K562 (cell line): ENCODE measurements at regions not wholly inside any gene's neighbourhood (a gene's known extent, or its start where the extent isn't known, plus 50 kb on each side); places are given as distances from the start of the nearest gene placed in this dataset.

Experiments used
- ATAC-seq: fragments of 200-7000 bp; cut with Tn5 transposase; 3 replicates; pipeline ENCODE4 v1.9.1; 2020; ENCODE audit warnings: moderate library complexity
- BruUV-seq: library from RNA; stranded (reverse); fragments of 400-500 nt; replicated peaks from 2 replicates; lab custom pipeline; 2021; lab: Mats Ljungman, UMichigan
- CTCF ChIA-PET: fragments of 300-600 bp; formaldehyde crosslinking; extraction: SDS; loops from one replicate; lab custom pipeline; 2021; ENCODE audit warnings: low intra/inter-chr PET ratio; lab: Yijun Ruan, JAX
- POLR2A ChIA-PET: fragments of 300-600, 350-650 bp; sonication (Branson Sonifier 250); formaldehyde crosslinking; extraction: SDS; loops from one replicate; lab custom pipeline; 2021; ENCODE audit warnings: antibody characterized with exemption, inconsistent platforms; lab: Yijun Ruan, JAX
- DNase-seq, 4 experiments: peaks; one replicate each; pipeline versions ENCODE4 v3.0.0 to v3.0.0-alpha.2; 2011 to 2018; ENCODE audit warnings: low spot score in 3 of 4, mixed read lengths in 3 of 4; ENCODE audit errors: extremely low read depth in 1 of 4
- FAIRE-seq: peaks from 2 replicates; lab custom pipeline; 2011; peaks lifted over from hg19 to GRCh38; lab: Jason Lieb, UNC
- H2AFZ ChIP-seq: 2 replicates; pipeline ENCODE4 v1.6.0; 2011; ENCODE audit warnings: low read depth, low read length, control low read depth, inconsistent platforms
- H3K27ac ChIP-seq: fragments of 200-600 bp; 3 replicates; pipeline ENCODE4 v1.8.0; 2011; ENCODE audit warnings: low read depth, mild to moderate bottlenecking, control low read depth, inconsistent platforms, low read length, moderate library complexity, mixed read lengths; ENCODE audit errors: extremely low read depth
- H3K27me3 ChIP-seq, 2 experiments: fragments of 300-600 bp in 1 of 2; 2 replicates in 1 of 2; 3 replicates in 1 of 2; pipeline versions ENCODE4 v1.6.0 to v1.8.0; 2011; ENCODE audit warnings: inconsistent platforms in 2 of 2, low read length in 2 of 2, mild to moderate bottlenecking in 1 of 2, mixed read lengths in 1 of 2, moderate library complexity in 1 of 2; ENCODE audit not compliant: control insufficient read depth in 2 of 2, insufficient read depth in 2 of 2
- H3K36me3 ChIP-seq: fragments of 300-600 bp; 3 replicates; pipeline ENCODE4 v1.8.0; 2011; ENCODE audit warnings: mild to moderate bottlenecking, low read length, inconsistent platforms; ENCODE audit not compliant: control insufficient read depth, insufficient read depth
- H3K4me1 ChIP-seq, 2 experiments: fragments of 200-600 bp in 1 of 2; replicated peaks in 1 of 2; 2 replicates in 1 of 2; 3 replicates in 1 of 2; pipeline versions ENCODE4 v1.5.1 to v1.8.0; 2011; ENCODE audit warnings: inconsistent platforms in 2 of 2, low read length in 2 of 2, mild to moderate bottlenecking in 1 of 2, mixed read lengths in 1 of 2, moderate library complexity in 1 of 2; ENCODE audit not compliant: control insufficient read depth in 2 of 2, insufficient read depth in 2 of 2
- H3K4me2 ChIP-seq: 2 replicates; pipeline ENCODE4 v1.6.1; 2011; ENCODE audit warnings: low read length, control low read depth, inconsistent platforms, mixed read lengths; ENCODE audit not compliant: insufficient read depth
- H3K4me3 ChIP-seq: fragments of 200-600 bp; sonication (generic), shearing (Covaris generic); 2 replicates; pipeline ENCODE4 v1.5.1; 2016; ENCODE audit warnings: control low read depth, inconsistent platforms
- H3K79me2 ChIP-seq: fragments of 200-600 bp; 3 replicates; pipeline ENCODE4 v1.8.0; 2011; ENCODE audit warnings: low read length, inconsistent platforms; ENCODE audit not compliant: control insufficient read depth, insufficient read depth
- H3K9ac ChIP-seq, 2 experiments: 2 replicates each; pipeline versions ENCODE4 v1.6.0 to v1.6.1; 2011; ENCODE audit warnings: low read depth in 2 of 2, low read length in 2 of 2, control low read depth in 1 of 2, inconsistent platforms in 1 of 2, mild to moderate bottlenecking in 1 of 2, mixed read lengths in 1 of 2; ENCODE audit not compliant: insufficient read depth in 1 of 2
- H3K9me1 ChIP-seq: one replicate; pipeline ENCODE4 v1.6.0; 2011; ENCODE audit warnings: inconsistent platforms, mild to moderate bottlenecking, low read length, moderate library complexity; ENCODE audit not compliant: control insufficient read depth, insufficient read depth
- H3K9me3 ChIP-seq: replicated peaks from 2 replicates; pipeline ENCODE4 v1.5.1; 2011; ENCODE audit warnings: low read depth, low read length, inconsistent platforms; ENCODE audit not compliant: control insufficient read depth, insufficient read depth
- H4K20me1 ChIP-seq: replicated peaks from 2 replicates; pipeline ENCODE4 v1.6.1; 2011; ENCODE audit warnings: low read length, inconsistent platforms, mixed read lengths; ENCODE audit not compliant: control insufficient read depth, insufficient read depth
- ADNP ChIP-seq: fragments of 200-800 bp; sonication (Bioruptor generic); IDR thresholded peaks from 2 replicates; pipeline ENCODE4 v1.6.1; 2016; ENCODE audit warnings: missing genetic modification characterization, missing compliant biosample characterization
- BCOR ChIP-seq: fragments of 450-650 bp; IDR thresholded peaks from 2 replicates; pipeline ENCODE4 v1.6.1; 2016
- BRCA1 ChIP-seq, 2 experiments: fragments of 450-650 bp in 1 of 2; sonication (generic) in 1 of 2; formaldehyde crosslinking in 1 of 2; IDR thresholded peaks; 2 replicates each; pipeline versions ENCODE4 v1.5.0 to v1.6.1; 2017 to 2020; ENCODE audit warnings: mild to moderate bottlenecking in 1 of 2, missing genetic modification reagents in 1 of 2
- COPS2 ChIP-seq: fragments of 450-650 bp; conservative IDR thresholded peaks from 2 replicates; pipeline ENCODE4 v1.6.1; 2016; ENCODE audit warnings: mild to moderate bottlenecking, moderate library complexity
- DLX4 ChIP-seq: fragments of 250-450 bp; sonication (Bioruptor Pico); IDR thresholded peaks from 2 replicates; pipeline ENCODE4 v1.6.1; 2021; ENCODE audit warnings: mild to moderate bottlenecking
- FOXJ2 ChIP-seq: fragments of 200-800 bp; sonication (Bioruptor generic); IDR thresholded peaks from 2 replicates; pipeline ENCODE4 v1.6.1; 2016; ENCODE audit warnings: missing genetic modification characterization, missing compliant biosample characterization
- FOXK2 ChIP-seq, 2 experiments: fragments of 450-650 bp; IDR thresholded peaks in 1 of 2; conservative IDR thresholded peaks in 1 of 2; 2 replicates each; pipeline ENCODE4 v1.6.1; 2016; ENCODE audit warnings: low read depth in 2 of 2, mild to moderate bottlenecking in 1 of 2
- HDAC8 ChIP-seq: fragments of 450-650 bp; IDR thresholded peaks from 2 replicates; pipeline ENCODE4 v1.6.1; 2016; ENCODE audit warnings: mild to moderate bottlenecking, missing genetic modification characterization, moderate library complexity, missing compliant biosample characterization
- HNRNPL ChIP-seq: fragments of 200-400 bp; formaldehyde crosslinking; IDR thresholded peaks from 2 replicates; pipeline ENCODE4 v1.6.1; 2017; ENCODE audit warnings: low read depth, mild to moderate bottlenecking, low read length
- KDM1A ChIP-seq, 2 experiments: fragments of 450-650 bp; IDR thresholded peaks; 2 replicates each; pipeline ENCODE4 v1.6.1; 2016; ENCODE audit warnings: mild to moderate bottlenecking in 2 of 2
- MBD2 ChIP-seq: sonication (generic); IDR thresholded peaks from 2 replicates; pipeline ENCODE4 v1.6.1; 2016; ENCODE audit warnings: low read depth, borderline replicate concordance
- NR2C2 ChIP-seq, 2 experiments: fragments of 200-800 bp in 1 of 2; sonication (Bioruptor generic) in 1 of 2; sonication (generic) in 1 of 2; formaldehyde crosslinking in 1 of 2; IDR thresholded peaks; 2 replicates each; pipeline versions ENCODE4 v1.6.1 to v1.8.0; 2016 to 2022; ENCODE audit warnings: mild to moderate bottlenecking in 1 of 2, missing compliant biosample characterization in 1 of 2, missing genetic modification characterization in 1 of 2, missing genetic modification reagents in 1 of 2
- RBM25 ChIP-seq: fragments of 200-400 bp; formaldehyde crosslinking; IDR thresholded peaks from 2 replicates; pipeline ENCODE4 v1.6.1; 2018; ENCODE audit warnings: low read length, low read depth, moderate library complexity; ENCODE audit not compliant: severe bottlenecking
- SETDB1 ChIP-seq: IDR thresholded peaks from one replicate; pipeline ENCODE4 v1.6.1; 2012; ENCODE audit warnings: low read length, control low read depth, inconsistent platforms
- SMAD2 ChIP-seq: fragments of 150-350 bp; IDR thresholded peaks from 2 replicates; pipeline ENCODE4 v1.6.1; 2014; ENCODE audit warnings: low read depth, mild to moderate bottlenecking, low read length
- SNRNP70 ChIP-seq: fragments of 200-400 bp; formaldehyde crosslinking; optimal IDR thresholded peaks from 2 replicates; pipeline ENCODE3; 2017; ENCODE audit warnings: low read depth, low read length
- ZNF76 ChIP-seq: fragments of 250-450 bp; sonication (Bioruptor Pico); IDR thresholded peaks from 2 replicates; pipeline ENCODE4 v1.4.0; 2020; ENCODE audit warnings: mild to moderate bottlenecking, moderate library complexity, borderline replicate concordance
- ZSCAN32 ChIP-seq: fragments of 450-650 bp; formaldehyde crosslinking; IDR thresholded peaks from 2 replicates; pipeline ENCODE4 v1.4.0; 2020; ENCODE audit warnings: mild to moderate bottlenecking, moderate library complexity
- WGBS: fragments of 100-300 bp; shearing (Covaris generic); methylation state at CpG from one replicate; pipeline ENCODE4 v1.1.6; 2016; ENCODE audit warnings: low coverage, mixed read lengths; ENCODE audit not compliant: insufficient coverage; ENCODE audit errors: missing lambda C conversion rate; 5-methylcytosine and 5-hydroxymethylcytosine counted together
- in situ Hi-C: fragments of 300-500 bp; cut with MboI; formaldehyde crosslinking; loops from 4 replicates; pipeline ENCODE4 v1.15.0; 2018; ENCODE audit warnings: inconsistent platforms, mixed read lengths
- intact Hi-C: fragments of 100-400 bp; cut with micrococcal nuclease; formaldehyde crosslinking; loops from 2 replicates; pipeline ENCODE4 v1.14.2; 2022

- intact Hi-C loops = no loop called here
- Histone ChIP-seq H3K27ac (no peak overlapping the region), H3K9me1 (no peaks in the 10 kb centered on the region), H3K79me2 (no peaks in the 10 kb centered on the region), H3K36me3 (no peaks in the 10 kb centered on the region), H2AFZ (no peak overlapping the region), H3K4me1 (no peaks in the 10 kb centered on the region), H3K27me3 (peaks cover 2 to 23% of the 10 kb centered on the region in 2 experiments; a peak in 4 of 5 replicates), H4K20me1 (no peaks in the 10 kb centered on the region), H3K9me3 (no peaks in the 10 kb centered on the region), H3K4me3 (no peak overlapping the region), H3K4me2 (no peak overlapping the region), H3K9ac (no peak overlapping the region)
- in situ Hi-C loops = no loop called here
- POLR2A ChIA-PET = no interaction called here
- ATAC-seq = no peak
- FAIRE-seq = no peak
- 4% methylated on average over 4 of the region's 4 CpGs for WGBS
- TF ChIP-seq NR2C2 (CRISPR knock-in tag; IDR thresholded peaks at IDR 0.05) (no peak), NR2C2 (tag; IDR thresholded peaks at IDR 0.05) (no peak), HDAC8 (no peak), SNRNP70 (no peak), KDM1A (IDR thresholded peaks at IDR 0.05) (no peak), ZSCAN32 (CRISPR knock-in tag) (no peak)
- CTCF ChIA-PET = no interaction called here
- no peak for DNase-seq
- no TSS peak for BruUV-seq
Observed at GRCh38 chr11:112478806-112479205, 218.1 kb upstream of the PLET1 start.

GRCh38 chr11:112481431-112481830, 220.8 kb upstream of the PLET1 start:
- WGBS = 0% methylated on average over 1 of the region's 1 CpG
- Histone ChIP-seq H3K4me1 (no peaks in the 10 kb centered on the region), H2AFZ (no peak overlapping the region), H3K4me2 (no peak overlapping the region), H3K27ac (no peak overlapping the region), H3K27me3 (peaks cover 2 to 14% of the 10 kb centered on the region in 2 experiments; a peak in 2 of 5 replicates), H4K20me1 (no peaks in the 10 kb centered on the region), H3K79me2 (no peaks in the 10 kb centered on the region), H3K36me3 (no peaks in the 10 kb centered on the region), H3K9ac (no peak overlapping the region), H3K9me1 (no peaks in the 10 kb centered on the region), H3K4me3 (no peak overlapping the region), H3K9me3 (no peaks in the 10 kb centered on the region)
- BruUV-seq = no TSS peak
- ChIA-PET POLR2A (no interaction called here), CTCF (no interaction called here)
- no peak for ATAC-seq
- FAIRE-seq = no peak
- TF ChIP-seq SMAD2 (no peak), BRCA1 (IDR thresholded peaks at IDR 0.05) (no peak), BRCA1 (CRISPR knock-in tag; IDR thresholded peaks at IDR 0.05) (no peak), ADNP (tag) (peak; percentile 67; the same call in 1 of the 2 replicates), BCOR (peak; percentile 51; the same call in 1 of the 2 replicates), MBD2 (no peak), COPS2 (no peak), SETDB1 (no peak), FOXJ2 (no peak), FOXK2 (conservative IDR thresholded peaks at IDR 0.05 in 1 of 2, IDR thresholded peaks at IDR 0.05 in 1 of 2; ENCODE audit: low read depth in 2 of 2) (no peak), ZNF76 (CRISPR knock-in tag) (no peak), RBM25 (peak; percentile 72), DLX4 (CRISPR knock-in tag) (no peak), HNRNPL (no peak)
- TF ChIP-seq, all 486 proteins: peak for 3
- no peak for DNase-seq
- in situ Hi-C loops (no loop called here), intact Hi-C loops (no loop called here)
